Stimulated activated CD4-positive, alpha-beta T cell treated with anti-CD3 and anti-CD28 coated beads, Interleukin-12 subunit alpha, Interleukin-12 subunit beta, amount 100 ng/mL, for 48 hours (primary cell): ENCODE measurements at regions not wholly inside any gene's neighbourhood (a gene's known extent, or its start where the extent isn't known, plus 50 kb on each side); places are given as distances from the start of the nearest gene placed in this dataset.
"Not testable (repeated sequence)": the region's sequence is repeated elsewhere in the genome, so short reads cannot be mapped to it uniquely, and the experiment has no call there.

Experiments
- DNase-seq, 3 donors: peaks; one replicate each; pipeline ENCODE4 v3.0.0-alpha.2; 2020; ENCODE audit warnings: low read depth in 2 of 3, low spot score in 1 of 3

DNA sequence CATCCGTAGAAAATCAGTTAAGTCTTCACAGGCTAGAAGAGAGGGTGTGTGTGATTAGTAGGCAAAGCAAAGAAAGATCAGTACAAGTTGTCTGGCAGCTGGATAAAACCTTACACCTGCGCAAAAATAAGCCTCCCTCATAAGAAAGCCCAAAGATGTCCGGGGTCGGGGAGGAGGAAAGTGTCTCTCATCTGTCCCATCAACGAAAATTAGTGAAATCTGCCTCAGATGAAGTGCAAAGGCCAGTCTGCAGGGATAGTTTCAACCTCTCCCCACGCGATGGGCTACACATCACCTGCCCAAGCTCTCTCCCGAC is 333.9 kb downstream of the SRGAP2C start:
- DNase-seq: no peak

GRCh38 chr1:121519042-121519755 is 334.4 kb downstream of the SRGAP2C start:
- peak; percentile 72 to 85 (median 80) for DNase-seq

DNA sequence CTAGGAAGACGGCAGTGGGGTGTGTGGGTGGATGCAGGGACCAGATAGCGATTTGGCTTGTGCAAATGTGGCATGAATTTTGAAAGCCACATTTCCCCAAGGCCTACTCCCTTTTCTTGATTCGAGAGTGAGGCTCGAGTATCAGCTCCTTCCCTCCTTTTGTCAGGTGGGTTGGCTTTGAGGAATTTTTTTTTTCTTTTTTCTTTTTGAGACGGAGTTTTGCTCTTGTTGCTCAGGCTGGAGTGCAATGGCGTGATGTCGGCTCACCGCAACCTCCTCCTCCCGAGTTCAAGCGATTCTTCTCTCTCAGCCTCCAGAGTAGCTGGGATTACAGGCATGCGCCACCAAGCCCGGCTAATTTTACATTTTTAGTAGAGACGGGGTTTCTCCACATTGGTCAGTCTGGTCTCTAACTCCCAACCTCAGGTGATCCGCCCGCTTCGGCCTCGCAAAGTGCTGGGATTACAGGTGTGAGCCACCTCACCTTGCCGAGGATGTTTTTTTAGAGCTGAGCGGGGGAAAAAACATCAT is 335.0 kb downstream of the SRGAP2C start:
- DNase-seq: not testable (repeated sequence)

DNA sequence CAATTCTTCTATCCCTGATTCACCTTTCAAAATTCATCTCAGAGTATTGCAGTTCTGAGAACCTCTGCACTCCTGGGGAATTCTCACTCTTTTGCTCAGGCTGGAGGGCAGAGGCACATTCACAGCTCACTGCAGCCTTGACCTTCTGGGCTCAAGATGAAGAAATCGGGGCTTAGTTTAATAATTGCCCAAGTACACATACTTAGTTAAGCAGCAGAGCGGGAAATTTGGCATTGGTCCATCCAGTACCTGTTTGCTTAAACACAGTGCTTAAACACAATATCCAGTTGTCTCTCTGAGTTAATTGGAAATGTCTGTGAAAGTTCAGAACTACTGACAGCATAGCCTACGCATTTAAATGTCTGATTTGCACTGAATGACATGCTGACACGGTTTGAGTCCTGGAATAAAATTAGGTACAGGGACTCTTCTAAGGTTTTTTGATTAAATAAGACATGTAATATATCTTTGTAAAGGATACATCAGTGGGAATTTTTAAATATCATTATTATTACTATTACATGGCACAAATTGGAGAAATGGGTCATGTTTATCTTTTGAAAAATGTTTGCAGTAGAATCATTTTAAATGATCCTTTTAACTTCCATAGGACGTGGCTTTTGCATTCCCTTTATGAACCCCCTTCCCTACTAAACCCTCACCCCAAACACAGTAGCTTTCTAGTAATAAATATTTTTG is 337.4 kb downstream of the SRGAP2C start:
- DNase-seq: no peak

- not testable (repeated sequence) for DNase-seq
Observed at GRCh38 chr1:121523112-121523511, 338.3 kb downstream of the SRGAP2C start.

DNA sequence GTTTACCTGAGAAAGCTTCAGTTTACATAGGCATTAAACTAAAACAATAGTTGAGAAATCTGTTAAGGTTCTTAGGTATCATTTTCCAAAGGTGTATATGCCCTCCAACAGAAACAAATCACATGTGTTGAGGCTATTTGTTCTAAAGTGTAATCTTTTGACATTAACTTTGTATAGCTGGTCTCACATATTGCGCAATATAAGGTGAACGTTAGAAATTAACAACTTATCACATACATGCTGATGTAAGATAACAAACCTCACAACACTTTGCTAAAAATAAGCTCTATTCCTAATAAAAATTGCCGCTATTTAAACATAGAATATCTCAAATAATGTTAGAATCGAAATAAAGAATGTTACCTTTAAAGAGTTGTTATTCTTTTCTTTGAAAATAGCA is 340.6 kb downstream of the SRGAP2C start:
- no peak for DNase-seq

DNA sequence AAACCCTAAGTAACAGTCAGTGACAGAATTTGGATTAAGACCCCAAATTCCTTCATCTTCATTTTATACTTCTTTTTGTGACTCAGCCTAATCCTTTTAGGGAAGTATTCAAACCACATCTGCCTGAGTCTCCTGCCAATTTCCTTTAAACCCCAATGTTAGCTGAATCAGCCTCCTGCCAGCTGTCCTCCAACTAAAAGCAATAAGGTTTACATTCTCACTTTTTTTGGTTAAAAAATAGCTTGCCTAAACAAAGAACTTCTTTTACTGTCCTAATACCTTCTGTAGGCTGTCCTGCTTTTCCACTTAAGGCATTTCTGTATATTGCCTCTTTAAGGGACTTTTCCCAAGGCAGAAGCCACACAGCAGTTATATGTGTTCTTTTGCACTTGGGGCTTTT is 344.2 kb downstream of the SRGAP2C start:
- DNase-seq: not testable (repeated sequence)

DNA sequence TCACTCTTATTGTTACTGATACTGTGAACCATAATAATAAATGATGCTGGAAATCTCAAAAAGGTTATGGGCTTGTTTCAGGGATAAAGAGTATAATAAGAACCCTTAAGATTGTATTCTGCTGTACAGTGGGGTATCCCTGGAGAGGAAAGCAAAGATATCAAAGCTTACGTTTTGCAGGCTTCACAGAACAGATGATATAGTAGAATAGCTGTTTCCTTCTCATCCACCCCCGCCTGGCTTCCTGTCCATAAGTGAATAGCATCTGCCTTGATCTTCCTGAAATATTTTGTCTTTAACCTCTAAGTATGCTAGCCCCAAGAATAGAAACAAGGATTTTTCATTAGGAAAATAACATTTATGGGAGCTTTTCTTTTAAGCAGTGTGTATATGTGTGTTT is 345.3 kb downstream of the SRGAP2C start:
- DNase-seq: not testable (repeated sequence)

GRCh38 chr1:121531747-121532146 is 347.0 kb downstream of the SRGAP2C start:
- DNase-seq: not testable (repeated sequence)

DNA sequence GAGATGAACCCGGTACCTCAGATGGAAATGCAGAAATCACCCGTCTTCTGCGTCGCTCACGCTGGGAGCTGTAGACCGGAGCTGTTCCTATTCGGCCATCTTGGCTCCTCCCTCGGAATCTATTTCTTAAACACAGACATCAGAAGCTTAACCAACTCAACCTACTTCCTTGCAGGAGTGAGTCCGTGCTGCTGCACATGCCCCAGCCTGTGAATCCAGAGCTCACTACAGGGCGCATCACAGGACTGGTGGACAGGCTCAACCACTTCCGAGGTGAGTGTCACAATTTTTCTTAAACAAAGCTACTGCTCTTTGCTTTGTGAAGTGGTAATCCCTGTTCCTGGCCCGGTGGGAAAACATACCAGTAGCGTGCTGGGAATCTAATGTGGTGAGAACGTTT is 353.4 kb downstream of the SRGAP2C start:
- DNase-seq: not testable (repeated sequence)

DNA sequence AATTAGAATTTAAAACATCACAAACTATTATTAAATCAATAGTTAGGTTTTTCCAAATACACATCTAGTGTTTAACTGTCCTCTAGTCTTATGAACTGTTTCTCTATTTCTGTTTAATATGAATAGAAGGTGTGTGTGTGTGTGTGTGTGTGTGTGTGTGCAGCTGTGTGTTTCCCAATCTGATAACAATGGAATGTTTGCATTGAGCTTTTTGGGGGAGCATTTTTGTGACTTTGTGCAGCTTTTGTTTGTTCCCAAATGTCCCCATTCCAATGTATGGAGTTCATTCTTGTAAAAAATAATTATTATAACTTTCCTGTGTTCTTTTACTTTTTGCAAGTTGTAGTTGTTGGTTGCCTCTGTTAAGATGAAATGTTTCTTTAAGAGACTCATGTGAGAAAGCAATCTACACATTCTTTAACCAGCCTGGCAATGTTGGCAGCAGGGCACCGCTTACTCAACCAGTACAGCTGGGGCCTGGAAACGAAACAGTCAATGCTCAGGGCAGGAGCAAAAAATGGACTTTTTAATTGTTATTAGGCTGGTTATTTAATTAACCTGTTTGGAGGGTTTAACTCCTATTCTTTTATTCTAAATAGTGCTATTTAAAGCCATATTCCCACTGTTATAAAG is 354.3 kb downstream of the SRGAP2C start:
- no peak for DNase-seq

DNA sequence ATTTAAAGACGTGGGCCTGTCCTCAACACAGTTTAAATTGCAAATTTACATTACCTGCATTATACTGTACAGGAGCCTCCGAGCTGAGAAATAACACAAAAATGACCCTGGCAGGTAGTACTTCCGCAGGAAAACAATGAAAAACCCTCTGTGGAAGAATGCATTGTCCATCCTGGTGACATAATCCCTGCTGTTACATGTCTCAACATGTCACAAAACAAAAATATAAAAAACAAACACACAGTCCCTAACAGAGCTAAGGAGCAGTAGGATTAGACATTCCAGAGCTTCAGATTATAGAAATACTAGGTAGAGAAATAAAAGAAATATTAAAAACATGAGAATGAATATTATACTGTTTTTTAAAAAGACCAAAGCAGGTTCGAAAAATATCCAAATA is 359.2 kb downstream of the SRGAP2C start:
- not testable (repeated sequence) for DNase-seq

DNA sequence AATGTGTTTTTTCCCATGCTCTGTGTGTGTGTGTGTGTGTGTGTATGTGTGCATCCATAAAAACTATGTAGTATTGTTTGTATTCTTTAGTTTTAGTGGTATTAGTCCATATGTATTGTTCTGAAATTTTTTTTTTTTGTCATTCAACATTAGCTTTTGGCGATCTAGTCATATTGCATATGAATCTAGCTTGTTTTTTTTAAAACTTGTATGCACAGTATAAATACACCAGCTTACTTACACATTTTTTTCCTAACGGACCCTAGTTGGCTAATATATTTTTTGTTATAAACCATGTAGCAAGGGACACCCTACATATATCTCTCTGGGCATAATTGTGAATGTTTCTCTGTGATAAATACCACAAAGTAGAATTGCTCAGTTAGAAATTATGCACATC is 359.7 kb downstream of the SRGAP2C start:
- DNase-seq: no peak

- not testable (repeated sequence) for DNase-seq
Observed at GRCh38 chr1:121545899-121546298, 361.1 kb downstream of the SRGAP2C start.

- no peak for DNase-seq
Observed at GRCh38 chr1:121546830-121547591, 362.2 kb downstream of the SRGAP2C start.

- not testable (repeated sequence) for DNase-seq
Observed at GRCh38 chr1:121547726-121548125, 363.0 kb downstream of the SRGAP2C start.

GRCh38 chr1:121550817-121551216 is 366.0 kb downstream of the SRGAP2C start:
- DNase-seq: not testable (repeated sequence)

- DNase-seq: not testable (repeated sequence)
Observed at GRCh38 chr1:121551491-121551890, 366.7 kb downstream of the SRGAP2C start.

DNA sequence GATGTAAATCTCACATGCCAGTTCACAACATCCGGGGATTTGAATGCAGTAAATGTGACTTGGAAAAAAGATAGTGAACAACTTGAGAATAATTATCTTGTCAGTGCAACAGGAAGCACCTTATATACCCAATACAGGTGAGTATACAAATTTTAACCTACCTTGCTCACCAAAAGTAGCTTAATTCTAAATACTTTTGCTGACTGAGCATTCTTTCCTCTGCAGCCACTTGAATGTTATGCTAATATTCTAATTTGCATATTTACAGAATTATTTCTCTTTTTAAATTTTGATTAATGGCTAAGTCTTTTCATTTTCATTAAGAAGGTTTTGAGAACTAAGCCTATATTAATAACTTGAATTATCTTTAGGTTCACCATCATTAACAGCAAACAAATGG is 371.8 kb downstream of the SRGAP2C start:
- DNase-seq: not testable (repeated sequence)

GRCh38 chr1:121558034-121558433 is 373.3 kb downstream of the SRGAP2C start:
- not testable (repeated sequence) for DNase-seq

DNA sequence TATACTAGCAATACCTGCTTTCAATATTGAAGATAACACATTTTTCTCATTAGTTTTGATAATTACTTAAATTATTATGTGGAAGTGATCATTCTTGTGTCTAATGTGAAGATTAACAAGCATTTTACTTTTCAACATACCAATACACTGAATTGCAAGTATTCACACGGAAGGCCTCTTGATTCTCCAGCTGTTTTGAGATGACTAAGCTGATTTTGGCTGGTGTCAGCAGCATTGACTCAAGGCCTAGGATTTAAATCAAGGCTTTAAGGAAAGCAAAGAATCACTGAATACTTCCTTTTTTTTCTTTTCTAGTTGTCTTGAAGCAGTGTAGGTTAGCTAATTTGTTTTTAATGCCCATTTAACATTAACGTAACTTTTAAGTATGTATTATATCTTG is 373.7 kb downstream of the SRGAP2C start:
- no peak for DNase-seq
